ENCODE measurements at regions not wholly inside any gene's neighbourhood (a gene's known extent, or its start where the extent isn't known, plus 50 kb on each side); places are given as distances from the start of the nearest gene placed in this dataset.

DNA sequence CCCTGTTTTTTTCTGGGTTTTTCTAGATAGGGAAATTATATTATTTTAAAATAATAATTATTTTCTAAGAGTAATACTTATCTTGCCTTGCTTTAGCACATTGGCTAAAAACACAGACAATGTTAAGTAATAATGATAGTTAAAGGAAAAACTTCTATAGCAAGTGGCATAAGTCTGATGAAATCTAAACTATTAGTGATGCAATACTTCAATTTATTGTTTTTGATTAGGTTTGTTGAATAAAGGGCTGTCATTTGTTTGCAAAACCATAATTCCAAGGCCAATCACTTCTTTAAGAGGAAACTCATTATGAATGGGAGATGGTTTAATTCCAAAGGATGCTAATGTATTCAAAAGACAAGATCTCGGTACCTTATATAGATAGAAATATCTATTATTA lies 293.8 kb upstream of the FBXL7 start:
- H3K4me3 ChIP-seq (ENCODE audit: control insufficient read depth, low read depth, low read length): no peak overlapping the region
- DNase-seq (ENCODE audit: low read depth): no peak
- TF ChIP-seq, protein P1, sequence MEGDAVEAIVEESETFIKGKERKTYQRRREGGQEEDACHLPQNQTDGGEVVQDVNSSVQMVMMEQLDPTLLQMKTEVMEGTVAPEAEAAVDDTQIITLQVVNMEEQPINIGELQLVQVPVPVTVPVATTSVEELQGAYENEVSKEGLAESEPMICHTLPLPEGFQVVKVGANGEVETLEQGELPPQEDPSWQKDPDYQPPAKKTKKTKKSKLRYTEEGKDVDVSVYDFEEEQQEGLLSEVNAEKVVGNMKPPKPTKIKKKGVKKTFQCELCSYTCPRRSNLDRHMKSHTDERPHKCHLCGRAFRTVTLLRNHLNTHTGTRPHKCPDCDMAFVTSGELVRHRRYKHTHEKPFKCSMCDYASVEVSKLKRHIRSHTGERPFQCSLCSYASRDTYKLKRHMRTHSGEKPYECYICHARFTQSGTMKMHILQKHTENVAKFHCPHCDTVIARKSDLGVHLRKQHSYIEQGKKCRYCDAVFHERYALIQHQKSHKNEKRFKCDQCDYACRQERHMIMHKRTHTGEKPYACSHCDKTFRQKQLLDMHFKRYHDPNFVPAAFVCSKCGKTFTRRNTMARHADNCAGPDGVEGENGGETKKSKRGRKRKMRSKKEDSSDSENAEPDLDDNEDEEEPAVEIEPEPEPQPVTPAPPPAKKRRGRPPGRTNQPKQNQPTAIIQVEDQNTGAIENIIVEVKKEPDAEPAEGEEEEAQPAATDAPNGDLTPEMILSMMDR (conservative IDR thresholded peaks at IDR 0.05; ENCODE audit: control insufficient read depth, insufficient read depth, low read depth, low read length): no peak

DNA sequence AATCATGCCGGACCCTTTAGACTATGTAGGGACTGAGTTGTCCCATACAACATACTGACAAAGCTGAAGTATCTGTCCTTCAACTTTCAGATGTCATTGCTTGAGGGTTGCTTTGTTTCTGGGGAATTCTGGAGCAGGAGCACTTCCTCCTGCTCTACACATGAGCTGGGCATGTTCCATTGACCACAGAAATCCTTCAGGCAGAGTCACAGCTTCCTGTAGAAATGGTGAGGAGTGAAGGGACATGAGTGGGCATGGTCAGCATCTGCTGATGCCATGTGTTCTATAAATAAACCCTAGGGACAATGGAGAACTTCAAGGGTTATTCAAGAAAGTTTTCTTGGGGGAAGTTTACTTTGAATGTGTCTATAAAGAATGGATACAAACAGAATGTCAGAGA lies 296.6 kb upstream of the FBXL7 start:
- DNase-seq (ENCODE audit: low read depth): peak; percentile 7
- TF ChIP-seq, protein P1 (conservative IDR thresholded peaks at IDR 0.05; ENCODE audit: control insufficient read depth, insufficient read depth, low read depth, low read length): no peak

DNA sequence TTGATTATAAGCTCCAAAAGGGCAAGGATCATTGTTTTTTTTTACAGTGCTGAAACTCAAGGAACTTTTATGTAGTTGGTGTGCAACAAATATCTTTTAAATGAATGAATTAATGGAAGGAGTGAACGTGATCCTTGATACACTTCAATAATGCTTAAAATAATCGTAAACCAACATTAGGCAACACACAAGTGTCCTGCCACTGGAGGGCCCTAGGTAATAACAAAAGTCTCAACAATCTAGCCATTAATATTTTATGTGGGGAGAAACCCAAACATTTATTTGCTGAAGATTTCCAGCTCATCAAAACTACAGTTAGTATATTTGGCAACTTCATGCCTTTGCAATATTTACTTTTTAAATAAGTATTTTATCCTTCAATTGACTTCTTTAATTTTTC lies 309.0 kb upstream of the FBXL7 start:
- TF ChIP-seq, protein P1 (conservative IDR thresholded peaks at IDR 0.05; ENCODE audit: control insufficient read depth, insufficient read depth, low read depth, low read length): no peak
- no peak for DNase-seq (ENCODE audit: low read depth)
- no peak overlapping the region for H3K4me3 ChIP-seq (ENCODE audit: control insufficient read depth, low read depth, low read length)

More for the DNA sequence above, 296.6 kb upstream of the FBXL7 start:
- H3K4me3 ChIP-seq (ENCODE audit: control insufficient read depth, low read depth, low read length): no peak overlapping the region

DNA sequence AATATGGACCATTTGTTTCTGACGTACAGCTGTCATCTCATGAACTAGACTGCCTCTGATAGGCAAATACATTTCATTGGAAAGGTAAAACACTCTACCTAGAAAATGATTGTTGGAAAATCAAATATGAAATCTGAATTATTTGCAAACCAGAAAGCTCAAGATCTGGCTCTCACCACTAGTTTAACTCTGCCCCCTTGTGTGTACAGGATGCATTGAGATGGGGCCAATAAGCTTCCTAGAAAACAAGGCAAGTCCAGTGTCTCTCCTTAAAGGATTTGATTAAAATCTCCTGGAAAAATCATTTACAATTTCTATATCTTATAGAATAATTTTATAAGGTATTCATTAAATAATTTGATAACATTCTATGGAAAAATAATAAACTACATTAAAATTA lies 311.9 kb upstream of the ANKH start:
- TF ChIP-seq, protein P1 (conservative IDR thresholded peaks at IDR 0.05; ENCODE audit: control insufficient read depth, insufficient read depth, low read depth, low read length): peak; percentile 28

DNA sequence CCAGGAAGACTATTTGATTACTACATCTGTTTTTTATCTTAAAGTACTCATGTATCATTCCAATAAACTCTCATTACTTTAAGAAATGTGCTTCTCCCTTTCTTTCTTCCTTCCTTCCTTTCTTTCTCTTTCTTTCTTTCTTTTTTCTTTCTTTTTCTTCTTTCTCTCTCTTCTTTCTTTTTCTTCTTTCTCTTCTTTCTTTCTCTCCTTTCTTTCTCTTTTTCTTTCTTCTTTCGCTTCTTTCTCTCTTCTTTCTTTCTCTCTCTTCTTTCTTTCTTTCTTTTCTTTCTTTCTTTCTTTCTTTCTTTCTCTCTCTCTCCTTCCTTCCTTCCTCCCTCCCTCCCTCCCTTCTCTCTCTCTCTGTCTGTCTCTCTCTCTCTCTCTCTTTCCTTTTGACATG lies 298.6 kb upstream of the ANKH start:
- H3K4me3 ChIP-seq (ENCODE audit: control insufficient read depth, low read depth, low read length): no peak overlapping the region
- no peak for DNase-seq (ENCODE audit: low read depth)
- TF ChIP-seq, protein P1 (conservative IDR thresholded peaks at IDR 0.05; ENCODE audit: control insufficient read depth, insufficient read depth, low read depth, low read length): no peak

More for the DNA sequence above, 311.9 kb upstream of the ANKH start:
- DNase-seq (ENCODE audit: low read depth): peak; percentile 5
- no peak overlapping the region for H3K4me3 ChIP-seq (ENCODE audit: control insufficient read depth, low read depth, low read length)

DNA sequence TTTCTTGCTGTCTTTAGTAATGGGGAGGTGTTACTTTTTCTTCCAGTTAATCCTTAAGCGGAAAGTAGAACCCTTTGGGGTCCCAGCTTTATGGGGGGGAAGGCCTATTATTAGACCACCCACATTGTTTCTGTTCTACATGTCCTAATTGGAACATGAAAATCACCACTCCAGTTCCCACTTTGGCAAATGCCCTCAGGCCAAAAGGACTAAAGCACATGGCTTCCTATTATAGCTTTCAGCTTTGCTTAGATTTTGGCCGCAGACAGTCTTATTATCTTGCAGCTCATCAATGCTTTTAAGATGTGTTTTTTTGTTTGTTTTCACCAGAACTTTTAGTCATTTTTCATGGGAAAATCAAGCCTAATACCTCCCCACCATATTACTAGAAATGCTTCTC lies 296.8 kb upstream of the ANKH start:
- TF ChIP-seq, protein P1 (conservative IDR thresholded peaks at IDR 0.05; ENCODE audit: control insufficient read depth, insufficient read depth, low read depth, low read length): no peak
- DNase-seq (ENCODE audit: low read depth): no peak
- H3K4me3 ChIP-seq (ENCODE audit: control insufficient read depth, low read depth, low read length): no peak overlapping the region

DNA sequence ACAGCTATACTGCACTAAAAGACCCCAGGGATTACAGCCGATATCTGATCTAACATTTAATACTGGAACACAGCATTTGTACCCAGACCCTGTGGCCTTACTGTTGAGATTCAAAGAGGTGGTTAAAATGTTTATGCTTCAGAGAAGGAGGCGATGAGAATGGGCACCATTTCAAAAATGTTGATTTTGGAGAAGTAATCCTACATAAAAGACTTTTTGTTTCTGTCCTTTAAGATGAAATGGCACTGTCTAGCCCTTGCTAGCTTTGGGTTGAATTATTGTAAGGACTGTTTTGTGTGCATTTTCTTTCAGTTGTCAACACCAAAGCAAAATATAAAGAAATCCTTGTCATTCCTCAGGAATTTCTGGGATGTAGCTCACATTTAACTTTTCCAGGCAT lies 288.5 kb upstream of the ANKH start:
- no peak overlapping the region for H3K4me3 ChIP-seq (ENCODE audit: control insufficient read depth, low read depth, low read length)
- no peak for DNase-seq (ENCODE audit: low read depth)

More for the DNA sequence above, 288.5 kb upstream of the ANKH start:
- TF ChIP-seq, protein P1 (conservative IDR thresholded peaks at IDR 0.05; ENCODE audit: control insufficient read depth, insufficient read depth, low read depth, low read length): no peak

Data from fibroblast of mammary gland (primary cell).